DOHH2 (cell line): ENCODE measurements at regions not wholly inside any gene's neighbourhood (a gene's known extent, or its start where the extent isn't known, plus 50 kb on each side); places are given as distances from the start of the nearest gene placed in this dataset.

ENCODE experiments used
- H3F3A ChIP-seq: fragments of 200-600 bp; sonication (generic), shearing (Covaris generic); 2 replicates; pipeline ENCODE4 v1.6.0; 2016; ENCODE audit warnings: antibody characterized with exemption, mild to moderate bottlenecking; ENCODE audit not compliant: control insufficient read depth, insufficient read depth
- H3K27ac ChIP-seq: fragments of 200-600 bp; sonication (generic); 2 replicates; pipeline ENCODE4 v1.5.1; 2014; ENCODE audit warnings: low read depth, mild to moderate bottlenecking, low read length, moderate library complexity
- H3K27me3 ChIP-seq: fragments of 200-600 bp; sonication (generic); 2 replicates; pipeline ENCODE4 v1.6.1; 2014; ENCODE audit warnings: mild to moderate bottlenecking, low read length, mixed read lengths; ENCODE audit not compliant: control insufficient read depth
- H3K36me3 ChIP-seq: fragments of 200-600 bp; sonication (generic); 2 replicates; pipeline ENCODE4 v1.6.1; 2014; ENCODE audit warnings: mild to moderate bottlenecking, low read length, moderate library complexity, mixed read lengths; ENCODE audit not compliant: control insufficient read depth
- H3K4me1 ChIP-seq: fragments of 200-600 bp; sonication (generic); 2 replicates; pipeline ENCODE4 v1.6.1; 2014; ENCODE audit warnings: mild to moderate bottlenecking, low read length, mixed read lengths; ENCODE audit not compliant: control insufficient read depth
- H3K4me2 ChIP-seq: fragments of 200-600 bp; sonication (generic); 2 replicates; pipeline ENCODE4 v1.6.0; 2014; ENCODE audit warnings: mild to moderate bottlenecking, low read length, moderate library complexity
- H3K4me3 ChIP-seq: fragments of 200-600 bp; sonication (generic); 2 replicates; pipeline ENCODE4 v1.5.1; 2014; ENCODE audit warnings: mild to moderate bottlenecking, low read length, mixed read lengths
- H3K79me2 ChIP-seq: fragments of 200-600 bp; sonication (generic); 2 replicates; pipeline ENCODE4 v1.6.1; 2014; ENCODE audit warnings: mild to moderate bottlenecking, low read length, mixed read lengths; ENCODE audit not compliant: control insufficient read depth
- H3K9me2 ChIP-seq: fragments of 200-600 bp; sonication (generic); replicated peaks from 2 replicates; pipeline ENCODE4 v1.6.1; 2014; ENCODE audit warnings: mild to moderate bottlenecking, low read length, mixed read lengths; ENCODE audit not compliant: control insufficient read depth
- H3K9me3 ChIP-seq: fragments of 200-600 bp; sonication (generic); 2 replicates; pipeline ENCODE4 v1.6.1; 2014; ENCODE audit warnings: antibody characterized with exemption, low read length, mixed read lengths; ENCODE audit not compliant: control insufficient read depth, insufficient read depth
- H4K20me1 ChIP-seq: fragments of 200-600 bp; sonication (generic); 2 replicates; pipeline ENCODE4 v1.6.0; 2014; ENCODE audit warnings: low read depth, mild to moderate bottlenecking, antibody characterized with exemption, low read length, moderate library complexity; ENCODE audit not compliant: control insufficient read depth, insufficient read depth
- CTCF ChIP-seq: fragments of 200-600 bp; sonication (generic); IDR thresholded peaks from one replicate; pipeline ENCODE4 v1.5.1; 2014; ENCODE audit warnings: antibody characterized with exemption, mild to moderate bottlenecking, low read depth, low read length; ENCODE audit not compliant: poor library complexity, severe bottlenecking
- EZH2phosphoT487 ChIP-seq: fragments of 200-600 bp; sonication (generic); IDR thresholded peaks from 2 replicates; pipeline ENCODE4 v1.6.1; 2017; ENCODE audit warnings: borderline replicate concordance, mild to moderate bottlenecking, antibody characterized with exemption, low read length, moderate library complexity, mixed read lengths

GRCh38 chr5:124421584-124421983 is 324.9 kb downstream of the ZNF608 start:
- H3F3A ChIP-seq = 0 out of 2 replicates have a peak, but pooled peaks cover 3% of the 10 kb centered on the region
- no peaks in the 10 kb centered on the region for H3K36me3 ChIP-seq
- no peaks in the 10 kb centered on the region for H3K9me3 ChIP-seq
- H4K20me1 ChIP-seq = no peaks in the 10 kb centered on the region
- H3K4me2 ChIP-seq = peak overlapping the region; percentile 41
- no peak for TF ChIP-seq CTCF
- H3K27me3 ChIP-seq = no peaks in the 10 kb centered on the region
- H3K9me2 ChIP-seq = no peaks in the 10 kb centered on the region
- peaks cover 43% of the 10 kb centered on the region for H3K4me1 ChIP-seq
- no peak overlapping the region for H3K4me3 ChIP-seq
- H3K79me2 ChIP-seq = no peaks in the 10 kb centered on the region
- H3K27ac ChIP-seq = peak overlapping the region; percentile 9; the same call in 1 of the 2 replicates

GRCh38 chr5:124420952-124421351 is 325.5 kb downstream of the ZNF608 start:
- H4K20me1 ChIP-seq = no peaks in the 10 kb centered on the region
- H3K9me3 ChIP-seq = no peaks in the 10 kb centered on the region
- no peak overlapping the region for H3K4me3 ChIP-seq
- H3K4me1 ChIP-seq = peaks cover 43% of the 10 kb centered on the region
- H3F3A ChIP-seq = 0 out of 2 replicates have a peak, but pooled peaks cover 3% of the 10 kb centered on the region
- TF ChIP-seq EZH2phosphoT487 (no peak), CTCF (no peak)
- no peaks in the 10 kb centered on the region for H3K79me2 ChIP-seq
- H3K27me3 ChIP-seq = no peaks in the 10 kb centered on the region
- H3K9me2 ChIP-seq = no peaks in the 10 kb centered on the region
- H3K36me3 ChIP-seq = no peaks in the 10 kb centered on the region
- H3K4me2 ChIP-seq = peak overlapping the region; percentile 41
- peak overlapping the region; percentile 9; the same call in 1 of the 2 replicates for H3K27ac ChIP-seq

GRCh38 chr5:124419531-124419930 is 326.9 kb downstream of the ZNF608 start:
- H3K27ac ChIP-seq = peak overlapping the region; percentile 47
- TF ChIP-seq EZH2phosphoT487 (no peak), CTCF (no peak)
- H3K79me2 ChIP-seq = no peaks in the 10 kb centered on the region
- H3K4me2 ChIP-seq = peak overlapping the region; percentile 56
- no peaks in the 10 kb centered on the region for H3K36me3 ChIP-seq
- no peaks in the 10 kb centered on the region for H3K9me3 ChIP-seq
- H3K9me2 ChIP-seq = no peaks in the 10 kb centered on the region
- 0 out of 2 replicates have a peak, but pooled peaks cover 3% of the 10 kb centered on the region for H3F3A ChIP-seq
- peaks cover 43% of the 10 kb centered on the region for H3K4me1 ChIP-seq
- no peaks in the 10 kb centered on the region for H4K20me1 ChIP-seq
- no peaks in the 10 kb centered on the region for H3K27me3 ChIP-seq
- peak overlapping the region; percentile 28 for H3K4me3 ChIP-seq

GRCh38 chr5:124418390-124418789 is 328.0 kb downstream of the ZNF608 start:
- Histone ChIP-seq H3K9me2 (no peaks in the 10 kb centered on the region), H3K27me3 (no peaks in the 10 kb centered on the region), H3K27ac (no peak overlapping the region), H3K36me3 (no peaks in the 10 kb centered on the region), H3K9me3 (no peaks in the 10 kb centered on the region), H3K79me2 (no peaks in the 10 kb centered on the region), H3K4me3 (no peak overlapping the region), H3K4me1 (peaks cover 43% of the 10 kb centered on the region), H4K20me1 (no peaks in the 10 kb centered on the region), H3K4me2 (no peak overlapping the region), H3F3A (0 out of 2 replicates have a peak, but pooled peaks cover 3% of the 10 kb centered on the region)
- TF ChIP-seq CTCF (no peak), EZH2phosphoT487 (no peak)
